Activated CD8-positive, alpha-beta T cell treated with anti-CD3 and anti-CD28 coated beads for 36 hours (primary cell): ENCODE measurements at regions not wholly inside any gene's neighbourhood (a gene's known extent, or its start where the extent isn't known, plus 50 kb on each side); places are given as distances from the start of the nearest gene placed in this dataset.
A peak's percentile ranks its signal among the peaks of the same experiment; 100 is the strongest.
"Not testable (repeated sequence)": the region's sequence is repeated elsewhere in the genome, so short reads cannot be mapped to it uniquely, and the experiment has no call there.

Experiments used
- ATAC-seq: fragments of 200-7000 bp; cut with Tn5 transposase; one replicate; pipeline ENCODE4 v1.10.0; 2021; ENCODE audit warnings: mild to moderate bottlenecking, moderate library complexity
- CTCF ChIA-PET: fragments of 350-600 bp; sonication (Branson Sonifier 250); formaldehyde crosslinking; loops from one replicate; lab custom pipeline; 2021; ENCODE audit warnings: antibody characterized with exemption; lab: Charles Lee
- POLR2A ChIA-PET: fragments of 350-600 bp; sonication (Branson Sonifier 250); formaldehyde crosslinking; loops from one replicate; lab custom pipeline; 2021; ENCODE audit warnings: antibody characterized with exemption; lab: Charles Lee
- DNase-seq: peaks from one replicate; pipeline ENCODE4 v3.0.0-alpha.2; 2020
- H3K27ac Mint-ChIP-seq: one replicate; pipeline ENCODE4 v1.8.0; 2021; ENCODE audit warnings: mild to moderate bottlenecking, mixed read lengths
- H3K27me3 Mint-ChIP-seq: one replicate; pipeline ENCODE4 v1.8.0; 2021; ENCODE audit warnings: mixed read lengths
- H3K36me3 Mint-ChIP-seq: one replicate; pipeline ENCODE4 v1.8.0; 2021; ENCODE audit warnings: low read depth, mixed read lengths
- H3K4me1 Mint-ChIP-seq: one replicate; pipeline ENCODE4 v1.8.0; 2021; ENCODE audit warnings: low read depth, mixed read lengths
- H3K4me3 Mint-ChIP-seq: one replicate; pipeline ENCODE4 v1.8.0; 2021; ENCODE audit warnings: mild to moderate bottlenecking, moderate library complexity, mixed read lengths
- H3K9me3 Mint-ChIP-seq: one replicate; pipeline ENCODE4 v1.8.0; 2021; ENCODE audit warnings: mixed read lengths
- intact Hi-C: fragments of 100-400 bp; cut with micrococcal nuclease; formaldehyde crosslinking; loops from one replicate; pipeline ENCODE4 v1.10.0; 2022
- TF ChIP-seq, protein P1 (sequence below): fragments of 200-600 bp; IDR thresholded peaks from one replicate; pipeline ENCODE4 v1.8.0; 2022; ENCODE audit warnings: antibody characterized with exemption, mild to moderate bottlenecking

DNA sequence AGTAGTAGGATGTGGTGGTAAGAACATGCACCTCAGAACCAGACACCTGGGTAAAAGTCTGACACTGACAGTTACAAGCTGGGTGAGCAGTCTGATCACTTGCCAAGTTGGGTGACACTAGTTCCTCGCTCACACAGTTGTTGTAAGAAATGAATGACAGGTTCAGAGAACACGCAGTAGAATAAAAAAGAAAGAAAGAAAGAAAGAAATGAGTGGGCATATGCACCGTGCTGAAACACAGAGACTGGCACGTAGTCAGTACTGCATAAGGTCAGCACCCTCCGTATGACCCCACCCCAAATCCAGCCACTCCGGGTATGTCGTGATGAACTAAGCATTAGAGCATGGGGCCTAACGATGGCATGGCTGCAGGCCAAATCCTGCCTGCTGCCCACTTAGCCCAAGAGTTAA lies 90.6 kb downstream of the GLUL start:
- Mint-ChIP-seq H3K4me1 (peaks cover 26% of the 10 kb centered on the region), H3K27ac (peak overlapping the region; percentile 77), H3K4me3 (no peak overlapping the region), H3K27me3 (no peaks in the 10 kb centered on the region), H3K9me3 (no peaks in the 10 kb centered on the region), H3K36me3 (no peaks in the 10 kb centered on the region)
- intact Hi-C loops, result no loop called here
- ChIA-PET CTCF (interaction anchor here (3.6 kb wide), 1 partner anchor 96 kb away, joined by 10 read pairs; no protein-coding TSS in a partner anchor), POLR2A (no interaction called here)
- peak; percentile 84 for ATAC-seq
- TF ChIP-seq, protein P1, sequence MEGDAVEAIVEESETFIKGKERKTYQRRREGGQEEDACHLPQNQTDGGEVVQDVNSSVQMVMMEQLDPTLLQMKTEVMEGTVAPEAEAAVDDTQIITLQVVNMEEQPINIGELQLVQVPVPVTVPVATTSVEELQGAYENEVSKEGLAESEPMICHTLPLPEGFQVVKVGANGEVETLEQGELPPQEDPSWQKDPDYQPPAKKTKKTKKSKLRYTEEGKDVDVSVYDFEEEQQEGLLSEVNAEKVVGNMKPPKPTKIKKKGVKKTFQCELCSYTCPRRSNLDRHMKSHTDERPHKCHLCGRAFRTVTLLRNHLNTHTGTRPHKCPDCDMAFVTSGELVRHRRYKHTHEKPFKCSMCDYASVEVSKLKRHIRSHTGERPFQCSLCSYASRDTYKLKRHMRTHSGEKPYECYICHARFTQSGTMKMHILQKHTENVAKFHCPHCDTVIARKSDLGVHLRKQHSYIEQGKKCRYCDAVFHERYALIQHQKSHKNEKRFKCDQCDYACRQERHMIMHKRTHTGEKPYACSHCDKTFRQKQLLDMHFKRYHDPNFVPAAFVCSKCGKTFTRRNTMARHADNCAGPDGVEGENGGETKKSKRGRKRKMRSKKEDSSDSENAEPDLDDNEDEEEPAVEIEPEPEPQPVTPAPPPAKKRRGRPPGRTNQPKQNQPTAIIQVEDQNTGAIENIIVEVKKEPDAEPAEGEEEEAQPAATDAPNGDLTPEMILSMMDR, result no peak
- peak; percentile 52 for DNase-seq

DNA sequence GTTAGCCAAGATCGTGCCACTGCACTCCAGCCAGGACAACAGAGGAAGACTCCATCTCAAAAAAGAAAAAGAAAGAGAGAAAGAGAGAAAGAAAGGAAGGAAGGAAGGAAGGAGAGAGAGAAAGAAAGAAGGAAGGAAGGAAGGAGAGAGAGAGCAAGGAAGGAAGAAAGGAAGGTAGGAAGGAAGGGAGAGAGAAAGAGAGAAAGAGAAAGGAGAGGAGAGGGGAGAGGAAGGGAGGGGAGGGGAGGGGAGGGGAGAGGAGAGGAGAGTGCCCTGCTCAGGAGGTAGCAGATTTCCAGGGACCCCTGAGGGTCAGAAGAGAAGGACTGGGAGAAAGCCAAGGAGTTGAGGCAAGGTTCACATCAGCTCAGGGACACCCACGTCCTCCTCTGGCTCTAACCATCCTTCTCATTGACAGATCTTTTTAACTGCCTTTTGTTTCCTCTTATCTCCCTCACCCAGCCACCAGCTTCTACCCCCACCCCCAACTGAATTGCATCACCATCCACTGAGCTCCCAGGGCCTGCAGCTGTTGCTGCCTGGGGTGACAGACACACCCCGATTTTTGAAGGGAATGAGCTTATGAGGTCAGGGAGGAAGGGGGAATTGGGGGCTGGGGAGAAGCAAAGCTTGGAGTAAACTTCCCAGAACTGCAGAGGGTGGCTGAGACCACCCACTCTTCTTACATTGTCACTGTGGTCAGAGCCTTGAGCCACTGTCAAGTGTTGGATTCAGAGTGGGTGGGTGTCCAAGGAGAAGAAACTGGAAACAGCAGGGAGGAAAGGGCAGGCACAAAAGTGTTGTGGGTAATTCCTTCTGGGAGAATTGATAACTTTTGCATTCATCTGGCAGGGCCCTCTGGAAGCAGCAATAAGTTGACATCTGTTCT lies 91.6 kb downstream of the GLUL start:
- H3K27ac Mint-ChIP-seq, result peak overlapping the region; percentile 71
- H3K9me3 Mint-ChIP-seq, result no peaks in the 10 kb centered on the region
- ATAC-seq (peak; percentile 45), DNase-seq (peak; percentile 47)
- no peaks in the 10 kb centered on the region for H3K36me3 Mint-ChIP-seq
- intact Hi-C loops, result no loop called here
- no peaks in the 10 kb centered on the region for H3K27me3 Mint-ChIP-seq
- TF ChIP-seq, protein P1, result no peak
- H3K4me1 Mint-ChIP-seq, result peaks cover 26% of the 10 kb centered on the region
- POLR2A ChIA-PET, result interaction anchor here (0.6 to 0.9 kb wide), 3 partner anchors 14 to 624 kb away, joined by 3 read pairs; no protein-coding TSS in a partner anchor
- CTCF ChIA-PET, result interaction anchor here (0.7 to 3.6 kb wide), 2 partner anchors 97 to 157 kb away, joined by 3 to 10 read pairs; no protein-coding TSS in a partner anchor
- H3K4me3 Mint-ChIP-seq, result no peak overlapping the region

DNA sequence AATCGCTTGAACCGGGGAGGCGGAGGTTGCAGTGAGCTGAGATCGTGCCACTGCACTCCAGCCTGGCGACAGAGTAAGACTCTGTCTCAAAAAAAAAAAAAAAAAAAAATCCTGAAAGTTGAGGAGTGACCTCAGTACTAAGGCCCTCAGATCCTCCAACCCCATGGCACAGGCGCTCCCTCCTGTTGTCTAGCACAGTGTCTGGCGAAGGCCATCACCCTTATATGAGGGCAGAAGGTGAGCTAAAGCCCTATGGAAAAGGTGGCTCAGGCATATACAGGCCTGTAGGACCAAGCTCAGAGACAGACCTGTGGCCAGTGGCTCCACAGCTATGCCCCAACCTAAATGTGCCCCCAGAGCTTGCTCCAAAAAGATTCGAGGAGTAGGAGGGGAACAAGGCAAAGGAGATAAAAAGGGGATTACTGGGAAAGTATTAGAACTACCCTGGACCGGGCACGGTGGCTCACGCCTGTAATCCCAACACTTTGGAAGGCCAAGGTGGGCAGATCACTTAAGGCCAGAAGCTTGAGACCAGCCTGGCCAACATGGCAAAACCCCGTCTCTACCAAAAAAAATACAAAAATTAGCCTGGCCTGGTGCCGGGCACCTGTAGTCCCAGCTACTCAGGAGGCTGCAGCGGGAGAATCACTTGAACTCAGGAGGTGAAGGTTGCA lies 92.4 kb downstream of the GLUL start:
- DNase-seq, H3K9me3 Mint-ChIP-seq, CTCF ChIA-PET, H3K4me3 Mint-ChIP-seq, ATAC-seq, H3K27me3 Mint-ChIP-seq, H3K27ac Mint-ChIP-seq, intact Hi-C loops, H3K36me3 Mint-ChIP-seq: not testable (repeated sequence)
- peaks cover 26% of the 10 kb centered on the region for H3K4me1 Mint-ChIP-seq
- POLR2A ChIA-PET, result interaction anchor here (0.8 to 0.9 kb wide), 2 partner anchors 15 to 90 kb away, joined by 3 read pairs; no protein-coding TSS in a partner anchor

DNA sequence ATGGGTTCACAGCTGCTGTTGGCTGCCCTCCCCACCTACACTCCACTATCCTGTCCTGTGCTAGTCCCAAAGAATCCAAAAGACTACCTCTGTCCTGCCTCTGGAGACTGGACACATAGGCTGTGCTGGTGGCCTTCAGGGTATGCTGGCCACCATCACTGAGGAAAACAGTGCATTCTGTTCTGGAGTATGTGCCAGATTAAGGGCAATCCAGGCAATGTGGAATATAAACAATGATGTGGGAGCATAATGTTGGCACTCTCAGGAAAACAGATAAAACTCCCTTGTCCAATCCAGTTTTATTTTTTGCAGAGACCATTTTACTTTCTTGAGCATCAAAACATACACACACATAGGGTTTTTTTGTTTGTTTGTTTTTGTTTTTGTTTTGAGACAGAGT lies 94.3 kb downstream of the GLUL start:
- no peaks in the 10 kb centered on the region for H3K36me3 Mint-ChIP-seq
- H3K27ac Mint-ChIP-seq, result no peak overlapping the region
- DNase-seq, result no peak
- H3K4me1 Mint-ChIP-seq, result peaks cover 22% of the 10 kb centered on the region
- ChIA-PET POLR2A (no interaction called here), CTCF (interaction anchor here (1.2 kb wide), 1 partner anchor 154 kb away, joined by 3 read pairs; no protein-coding TSS in a partner anchor)
- intact Hi-C loops, result no loop called here
- no peaks in the 10 kb centered on the region for H3K27me3 Mint-ChIP-seq
- TF ChIP-seq, protein P1, result no peak
- ATAC-seq, result no peak
- H3K9me3 Mint-ChIP-seq, result no peaks in the 10 kb centered on the region
- no peak overlapping the region for H3K4me3 Mint-ChIP-seq

DNA sequence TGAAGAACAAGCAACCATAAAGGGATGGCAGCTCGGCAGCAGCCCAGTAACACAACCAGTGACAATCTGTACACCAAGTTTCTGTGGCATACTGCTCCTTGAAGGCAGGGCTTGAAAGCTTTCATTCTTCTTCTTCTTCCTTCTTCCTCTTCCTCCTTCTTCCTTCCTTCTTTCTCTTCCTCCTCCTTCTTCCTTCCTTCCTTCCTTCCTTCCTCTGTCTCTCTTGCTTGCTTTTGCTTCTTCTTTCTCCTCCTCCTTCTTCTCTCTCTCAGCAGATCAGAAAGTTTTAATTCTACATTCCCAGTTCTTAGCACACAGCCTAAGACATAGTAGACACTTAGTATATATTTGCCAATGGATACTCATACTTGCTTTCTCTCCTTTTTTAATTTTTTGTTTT lies 95.9 kb downstream of the GLUL start:
- DNase-seq (no peak), ATAC-seq (no peak)
- POLR2A ChIA-PET, result no interaction called here
- Mint-ChIP-seq H3K27me3 (no peaks in the 10 kb centered on the region), H3K4me1 (peaks cover 10% of the 10 kb centered on the region), H3K27ac (no peak overlapping the region), H3K9me3 (no peaks in the 10 kb centered on the region), H3K36me3 (no peaks in the 10 kb centered on the region), H3K4me3 (no peak overlapping the region)
- CTCF ChIA-PET, result interaction anchor here (1.1 kb wide), 1 partner anchor 37 kb away, joined by 3 read pairs; no protein-coding TSS in a partner anchor
- intact Hi-C loops, result no loop called here
- TF ChIP-seq, protein P1, result no peak
